HepG2 (cell line): ENCODE measurements at regions not wholly inside any gene's neighbourhood (a gene's known extent, or its start where the extent isn't known, plus 50 kb on each side); places are given as distances from the start of the nearest gene placed in this dataset.

Experiments used
- ATAC-seq: fragments of 200-7000 bp; cut with Tn5 transposase; 3 replicates; pipeline ENCODE4 v1.9.1; 2020; ENCODE audit warnings: mild to moderate bottlenecking, moderate library complexity
- BruUV-seq: library from RNA; stranded (reverse); fragments of 400-500 nt; replicated peaks from 2 replicates; lab custom pipeline; 2021; lab: Mats Ljungman, UMichigan
- CTCF ChIA-PET: fragments of 300-600 bp; formaldehyde crosslinking; extraction: SDS; loops from one replicate; lab custom pipeline; 2021; ENCODE audit warnings: low total read pairs, inconsistent platforms, low intra/inter-chr PET ratio; lab: Yijun Ruan, JAX
- POLR2A ChIA-PET: fragments of 350-600 bp; sonication (Branson Sonifier 250); formaldehyde crosslinking; loops from one replicate; lab custom pipeline; 2020; ENCODE audit warnings: antibody characterized with exemption, inconsistent platforms; lab: Yijun Ruan, JAX
- DNase-seq: peaks from one replicate; pipeline ENCODE4 v3.0.0-alpha.2; 2015; ENCODE audit warnings: low spot score
- FAIRE-seq: peaks from 3 replicates; lab custom pipeline; 2011; peaks lifted over from hg19 to GRCh38; lab: Jason Lieb, UNC
- H2AFZ ChIP-seq: one replicate; pipeline ENCODE4 v1.6.1; 2011; ENCODE audit warnings: low read length, inconsistent platforms
- H3K27ac ChIP-seq: fragments of 300-600 bp; 3 replicates; pipeline ENCODE4 v1.8.0; 2011; ENCODE audit warnings: mixed run types, mild to moderate bottlenecking, mixed read lengths, low read length, inconsistent platforms; ENCODE audit not compliant: insufficient read depth; ENCODE audit errors: extremely low read length
- H3K27me3 ChIP-seq, 2 experiments: fragments of 200-600 bp in 1 of 2; 2 replicates in 1 of 2; 3 replicates in 1 of 2; pipeline versions ENCODE4 v1.6.0 to v1.8.0; 2011; ENCODE audit warnings: low read length in 2 of 2, mild to moderate bottlenecking in 2 of 2, moderate library complexity in 2 of 2, inconsistent platforms in 1 of 2; ENCODE audit not compliant: insufficient read depth in 2 of 2, control insufficient read depth in 1 of 2
- H3K36me3 ChIP-seq, 2 experiments: fragments of 200-600 bp in 1 of 2; replicated peaks in 1 of 2; 2 replicates in 1 of 2; 3 replicates in 1 of 2; pipeline versions ENCODE4 v1.5.1 to v1.8.0; 2011; ENCODE audit warnings: low read length in 2 of 2, inconsistent platforms in 1 of 2; ENCODE audit not compliant: insufficient read depth in 2 of 2, control insufficient read depth in 1 of 2
- H3K4me1 ChIP-seq: 2 replicates; pipeline ENCODE4 v1.5.1; 2012; ENCODE audit warnings: low read length, inconsistent platforms; ENCODE audit not compliant: insufficient read depth
- H3K4me2 ChIP-seq: 2 replicates; pipeline ENCODE4 v1.6.0; 2011; ENCODE audit warnings: low read depth, low read length, inconsistent platforms
- H3K4me3 ChIP-seq, 3 experiments: fragments of 200-600 bp in 1 of 3; sonication (generic), shearing (Covaris generic) in 1 of 3; replicated peaks in 1 of 3; 2 replicates each; pipeline ENCODE4 v1.5.1; 2011 to 2016; ENCODE audit warnings: low read length in 3 of 3, inconsistent platforms in 2 of 3, low read depth in 2 of 3, mild to moderate bottlenecking in 2 of 3, control low read depth in 1 of 3, mixed read lengths in 1 of 3; ENCODE audit not compliant: insufficient read depth in 1 of 3
- H3K79me2 ChIP-seq: one replicate; pipeline ENCODE4 v1.6.1; 2011; ENCODE audit warnings: low read length, inconsistent platforms; ENCODE audit not compliant: insufficient read depth
- H3K9ac ChIP-seq: 2 replicates; pipeline ENCODE4 v1.6.0; 2011; ENCODE audit warnings: mild to moderate bottlenecking, low read depth, low read length, inconsistent platforms; ENCODE audit not compliant: insufficient read depth
- H3K9me3 ChIP-seq: 2 replicates; pipeline ENCODE4 v1.5.1; 2012; ENCODE audit warnings: mild to moderate bottlenecking, low read length
- H4K20me1 ChIP-seq: 2 replicates; pipeline ENCODE4 v1.6.0; 2011; ENCODE audit warnings: inconsistent platforms, mild to moderate bottlenecking, low read length, moderate library complexity; ENCODE audit not compliant: insufficient read depth
- CEBPG ChIP-seq: IDR thresholded peaks from 2 replicates; pipeline ENCODE4 v1.6.1; 2016
- KDM5A ChIP-seq: fragments of 200-600 bp; sonication (generic); IDR thresholded peaks from 2 replicates; pipeline ENCODE4 v1.7.0; 2018; ENCODE audit warnings: antibody characterized with exemption, mild to moderate bottlenecking, low read length, borderline replicate concordance
- MAFF ChIP-seq: IDR thresholded peaks from 2 replicates; pipeline ENCODE4 v1.6.1; 2011; ENCODE audit warnings: low read depth, low read length, improper control_type of control experiment
- MAFK ChIP-seq, 2 experiments: IDR thresholded peaks in 1 of 2; conservative IDR thresholded peaks in 1 of 2; 2 replicates each; pipeline ENCODE4 v1.6.1; 2011; ENCODE audit warnings: improper control_type of control experiment in 2 of 2, low read length in 2 of 2
- MED13 ChIP-seq: sonication (generic); formaldehyde crosslinking; IDR thresholded peaks from 2 replicates; pipeline ENCODE4 v1.5.0; 2020; ENCODE audit warnings: missing genetic modification reagents
- MEF2D ChIP-seq: sonication (generic); formaldehyde crosslinking; IDR thresholded peaks from 2 replicates; pipeline ENCODE4 v1.5.1; 2020; ENCODE audit warnings: mild to moderate bottlenecking, missing genetic modification reagents
- TOPORS ChIP-seq: sonication (generic); formaldehyde crosslinking; IDR thresholded peaks from 2 replicates; pipeline ENCODE4 v1.8.0; 2023; ENCODE audit warnings: mild to moderate bottlenecking, missing genetic modification reagents
- XBP1 ChIP-seq: sonication (generic); formaldehyde crosslinking; IDR thresholded peaks from 2 replicates; pipeline ENCODE4 v1.5.0; 2020; ENCODE audit warnings: missing genetic modification reagents
- ZFP90 ChIP-seq: sonication (generic); formaldehyde crosslinking; IDR thresholded peaks from 2 replicates; pipeline ENCODE4 v1.8.0; 2022; ENCODE audit warnings: missing genetic modification reagents, mild to moderate bottlenecking, inconsistent platforms, borderline replicate concordance
- ZNF121 ChIP-seq: sonication (generic); formaldehyde crosslinking; IDR thresholded peaks from 2 replicates; pipeline ENCODE4 v1.5.0; 2020; ENCODE audit warnings: mild to moderate bottlenecking, missing genetic modification reagents
- WGBS: methylation state at CpG from one replicate; pipeline ENCODE4 v1.1.6; 2017; ENCODE audit warnings: low lambda C conversion rate; 5-methylcytosine and 5-hydroxymethylcytosine counted together
- in situ Hi-C: cut with HindIII; loops from 2 replicates; pipeline ENCODE4 v1.10.0; 2017; ENCODE audit warnings: low pct_unique_long_range_greater_than_20kb; ENCODE audit not compliant: extremely low pct_ligation_motif_present
- intact Hi-C: fragments of 100-400 bp; cut with micrococcal nuclease; formaldehyde crosslinking; loops from one replicate; pipeline ENCODE4 v1.10.0; 2022; ENCODE audit not compliant: unreplicated experiment
- TF ChIP-seq, protein P1 (sequence below): sonication (generic); formaldehyde crosslinking; IDR thresholded peaks from 2 replicates; pipeline ENCODE4 v1.8.0; 2022; ENCODE audit warnings: mild to moderate bottlenecking, missing genetic modification reagents, borderline replicate concordance

DNA sequence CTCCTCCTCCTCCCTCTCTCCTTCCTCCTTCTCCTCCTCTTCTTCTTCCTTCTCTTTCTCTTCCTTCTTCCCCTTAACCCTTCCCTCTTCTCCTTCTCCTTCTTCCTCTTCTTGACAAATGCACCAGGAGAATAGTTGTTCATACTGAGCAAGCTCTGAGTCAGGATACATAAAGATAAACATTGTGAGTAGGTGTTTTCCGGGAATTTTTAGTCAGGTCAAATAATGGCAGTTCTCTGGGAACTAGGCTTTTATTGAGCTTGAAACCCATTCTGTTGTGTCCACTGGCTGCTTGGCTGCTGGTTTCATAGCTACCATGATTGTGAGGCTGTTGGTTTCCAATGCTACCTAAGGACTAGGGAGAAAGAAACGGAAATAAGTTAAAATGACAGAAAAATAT is 1144.7 kb upstream of the DDX18 start (continued):
- TF ChIP-seq ZNF121 (CRISPR knock-in tag) (no peak), MEF2D (CRISPR knock-in tag) (no peak), CEBPG (CRISPR knock-in tag) (no peak), XBP1 (CRISPR knock-in tag) (no peak), MED13 (CRISPR knock-in tag) (no peak)
- TF ChIP-seq, all 625 proteins: peak for 0

DNA sequence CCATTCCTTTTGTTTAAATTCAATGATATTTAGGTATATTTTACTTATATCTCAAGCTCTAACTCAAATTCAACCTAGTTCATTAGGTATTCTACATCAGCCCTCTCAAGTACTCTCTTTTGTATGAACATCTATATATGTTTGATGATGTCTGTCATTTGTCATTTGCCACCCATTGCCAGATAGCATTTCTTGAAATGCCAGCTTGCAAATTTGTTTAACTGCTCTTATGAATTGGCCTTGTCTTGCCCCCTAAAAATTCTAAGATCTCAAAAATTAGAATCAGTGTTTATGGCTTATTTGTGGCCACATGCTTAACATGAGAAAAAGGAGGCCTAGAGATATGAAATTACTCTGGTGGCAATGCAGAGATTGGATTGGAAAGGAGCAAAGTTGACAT is 1140.3 kb upstream of the DDX18 start:
- DNase-seq (no peak), ATAC-seq (no peak), FAIRE-seq (no peak)
- intact Hi-C loops (no loop called here), in situ Hi-C loops (no loop called here)
- H3K4me1 ChIP-seq, result no peaks in the 10 kb centered on the region
- BruUV-seq, result no TSS peak
- H3K79me2 ChIP-seq, result no peaks in the 10 kb centered on the region
- no peak overlapping the region for H3K4me2 ChIP-seq
- H3K4me3 ChIP-seq, result no peak overlapping the region
- H2AFZ ChIP-seq, result no peak overlapping the region
- H4K20me1 ChIP-seq, result no peaks in the 10 kb centered on the region
- ChIA-PET POLR2A (no interaction called here), CTCF (no interaction called here)
- H3K9me3 ChIP-seq, result peaks cover 84% of the 10 kb centered on the region
- no peak overlapping the region for H3K27ac ChIP-seq
- TF ChIP-seq KDM5A (no peak), MAFK (conservative IDR thresholded peaks at IDR 0.05 in 1 of 2, IDR thresholded peaks at IDR 0.05 in 1 of 2; ENCODE audit: low read length in 2 of 2) (peak; percentile 48 to 75; a peak in 3 of 4 replicates), MAFF (peak; percentile 69), TOPORS (no peak)
- no peaks in the 10 kb centered on the region; a peak in 1 of 5 replicates for H3K27me3 ChIP-seq
- H3K36me3 ChIP-seq, result no peaks in the 10 kb centered on the region
- no peak overlapping the region for H3K9ac ChIP-seq

DNA sequence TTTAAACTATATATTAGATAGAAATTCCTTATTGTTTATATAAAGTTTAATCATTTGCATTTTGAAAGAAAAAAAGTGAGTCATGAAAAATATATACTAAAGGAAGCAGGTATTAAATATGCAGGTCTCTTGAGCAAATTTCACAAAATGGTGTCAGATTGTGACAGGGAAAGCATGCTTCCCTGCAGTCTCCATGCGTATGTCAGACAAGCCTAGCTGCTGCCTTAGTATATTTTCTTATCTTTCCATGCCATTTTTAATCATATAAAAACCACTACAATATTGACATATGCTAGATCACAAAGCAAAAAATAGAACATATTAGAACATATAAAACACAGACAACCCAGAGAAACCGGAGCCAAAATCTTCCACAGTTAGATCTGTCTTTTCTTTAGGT is 1137.7 kb upstream of the DDX18 start:
- ATAC-seq (no peak), FAIRE-seq (no peak), DNase-seq (no peak)
- Histone ChIP-seq H3K4me1 (no peaks in the 10 kb centered on the region), H3K9ac (no peak overlapping the region), H3K79me2 (no peaks in the 10 kb centered on the region), H3K4me3 (no peak overlapping the region), H3K27me3 (no peaks in the 10 kb centered on the region), H2AFZ (no peak overlapping the region), H4K20me1 (no peaks in the 10 kb centered on the region), H3K9me3 (peaks cover 80% of the 10 kb centered on the region), H3K36me3 (no peaks in the 10 kb centered on the region), H3K4me2 (no peak overlapping the region), H3K27ac (no peak overlapping the region)
- CTCF ChIA-PET, result no interaction called here
- intact Hi-C loops, result no loop called here
- 51% methylated on average over 2 of the region's 2 CpGs for WGBS
- in situ Hi-C loops, result no loop called here
- BruUV-seq, result no TSS peak
- POLR2A ChIA-PET, result no interaction called here
- no peak for TF ChIP-seq ZFP90 (CRISPR knock-in tag)
- TF ChIP-seq, protein P1, sequence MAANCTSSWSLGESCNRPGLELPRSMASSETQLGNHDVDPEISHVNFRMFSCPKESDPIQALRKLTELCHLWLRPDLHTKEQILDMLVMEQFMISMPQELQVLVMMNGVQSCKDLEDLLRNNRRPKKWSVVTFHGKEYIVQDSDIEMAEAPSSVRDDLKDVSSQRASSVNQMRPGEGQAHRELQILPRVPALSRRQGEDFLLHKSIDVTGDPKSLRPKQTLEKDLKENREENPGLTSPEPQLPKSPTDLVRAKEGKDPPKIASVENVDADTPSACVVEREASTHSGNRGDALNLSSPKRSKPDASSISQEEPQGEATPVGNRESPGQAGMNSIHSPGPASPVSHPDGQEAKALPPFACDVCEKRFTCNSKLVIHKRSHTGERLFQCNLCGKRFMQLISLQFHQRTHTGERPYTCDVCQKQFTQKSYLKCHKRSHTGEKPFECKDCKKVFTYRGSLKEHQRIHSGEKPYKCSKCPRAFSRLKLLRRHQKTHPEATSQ (CRISPR knock-in tag), result no peak
